ENCODE measurements at regions not wholly inside any gene's neighbourhood (a gene's known extent, or its start where the extent isn't known, plus 50 kb on each side); places are given as distances from the start of the nearest gene placed in this dataset.

DNA sequence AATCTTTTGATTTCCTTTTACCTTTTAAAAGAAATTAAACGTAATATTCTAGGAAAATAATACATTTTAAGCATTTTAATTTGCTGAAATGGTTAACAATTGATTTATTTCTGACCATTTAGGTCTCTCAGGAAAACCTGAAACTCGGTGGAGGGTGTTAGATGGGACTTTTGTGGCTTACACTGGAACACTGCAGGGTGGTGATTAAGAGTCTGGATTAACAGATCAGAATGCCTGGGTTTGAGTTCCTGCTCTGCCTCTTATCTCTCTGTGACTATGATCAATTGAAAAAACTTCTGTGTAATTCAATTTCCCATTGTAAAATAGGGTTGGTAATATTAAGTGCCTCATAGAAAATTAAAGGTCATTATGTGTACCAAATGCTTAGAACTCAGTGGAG lies 168.7 kb downstream of the UBE2E3 start:
- no peaks in the 10 kb centered on the region for H3K36me3 ChIP-seq (ENCODE audit: insufficient read depth, low read length)
- TF ChIP-seq, protein P1, sequence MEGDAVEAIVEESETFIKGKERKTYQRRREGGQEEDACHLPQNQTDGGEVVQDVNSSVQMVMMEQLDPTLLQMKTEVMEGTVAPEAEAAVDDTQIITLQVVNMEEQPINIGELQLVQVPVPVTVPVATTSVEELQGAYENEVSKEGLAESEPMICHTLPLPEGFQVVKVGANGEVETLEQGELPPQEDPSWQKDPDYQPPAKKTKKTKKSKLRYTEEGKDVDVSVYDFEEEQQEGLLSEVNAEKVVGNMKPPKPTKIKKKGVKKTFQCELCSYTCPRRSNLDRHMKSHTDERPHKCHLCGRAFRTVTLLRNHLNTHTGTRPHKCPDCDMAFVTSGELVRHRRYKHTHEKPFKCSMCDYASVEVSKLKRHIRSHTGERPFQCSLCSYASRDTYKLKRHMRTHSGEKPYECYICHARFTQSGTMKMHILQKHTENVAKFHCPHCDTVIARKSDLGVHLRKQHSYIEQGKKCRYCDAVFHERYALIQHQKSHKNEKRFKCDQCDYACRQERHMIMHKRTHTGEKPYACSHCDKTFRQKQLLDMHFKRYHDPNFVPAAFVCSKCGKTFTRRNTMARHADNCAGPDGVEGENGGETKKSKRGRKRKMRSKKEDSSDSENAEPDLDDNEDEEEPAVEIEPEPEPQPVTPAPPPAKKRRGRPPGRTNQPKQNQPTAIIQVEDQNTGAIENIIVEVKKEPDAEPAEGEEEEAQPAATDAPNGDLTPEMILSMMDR (IDR thresholded peaks at IDR 0.05; ENCODE audit: insufficient read depth, low read depth, low read length), result no peak
- no peak for TF ChIP-seq EZH2 (IDR thresholded peaks at IDR 0.05; ENCODE audit: insufficient read depth, low read length)
- no peaks in the 10 kb centered on the region for H3K27me3 Mint-ChIP-seq (ENCODE audit: low read depth, unreplicated experiment)
- DNase-seq (ENCODE audit: low read depth) (no peak), FAIRE-seq (peak; percentile 23)
- H2AFZ ChIP-seq (ENCODE audit: low read depth, low read length), result no peak overlapping the region
- no peak overlapping the region for H3K4me3 ChIP-seq (ENCODE audit: insufficient read depth, low read depth, low read length)
- H4K20me1 ChIP-seq (ENCODE audit: insufficient read depth, low read length), result no peaks in the 10 kb centered on the region
- no peaks in the 10 kb centered on the region for H3K4me1 ChIP-seq (ENCODE audit: insufficient read depth, low read length)
- H3K4me3 Mint-ChIP-seq (ENCODE audit: unreplicated experiment), result no peak overlapping the region
- peaks cover 3% of the 10 kb centered on the region for H3K9me3 Mint-ChIP-seq (ENCODE audit: unreplicated experiment)
- H3K4me1 Mint-ChIP-seq (ENCODE audit: low read depth, unreplicated experiment), result no peaks in the 10 kb centered on the region
- no peak overlapping the region for H3K4me2 ChIP-seq (ENCODE audit: low read length)
- H3K9me3 ChIP-seq (ENCODE audit: insufficient read depth, low read depth, low read length), result no peaks in the 10 kb centered on the region
- H3K27ac Mint-ChIP-seq (ENCODE audit: unreplicated experiment), result no peak overlapping the region
- no peaks in the 10 kb centered on the region for H3K27me3 ChIP-seq (ENCODE audit: insufficient read depth, low read length)
- no peak overlapping the region for H3K27ac ChIP-seq (ENCODE audit: low read depth, low read length)
- H3K9ac ChIP-seq (ENCODE audit: low read length), result no peak overlapping the region
- no peaks in the 10 kb centered on the region for H3K36me3 Mint-ChIP-seq (ENCODE audit: low read depth, unreplicated experiment)
- H3K79me2 ChIP-seq (ENCODE audit: insufficient read depth, low read length), result no peaks in the 10 kb centered on the region

DNA sequence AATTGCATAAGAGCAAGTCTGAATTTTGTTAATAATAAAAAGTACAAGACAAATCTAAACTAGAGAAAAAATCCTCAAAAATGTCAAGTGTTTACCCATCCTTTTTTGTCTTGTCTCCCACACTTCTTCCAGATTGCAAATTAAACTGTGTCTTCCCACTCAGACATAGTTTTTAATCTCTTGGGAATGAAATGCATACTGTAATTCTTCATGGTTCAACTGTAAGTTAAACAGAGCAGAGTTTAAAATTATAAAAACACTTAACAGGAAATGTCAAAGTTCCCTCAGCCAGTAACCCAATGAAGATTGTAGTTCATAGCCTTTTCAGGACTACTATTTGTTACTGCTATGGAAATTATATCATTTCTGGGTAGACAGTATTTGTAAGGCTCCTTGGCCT lies 171.8 kb downstream of the UBE2E3 start:
- H3K9me3 Mint-ChIP-seq (ENCODE audit: unreplicated experiment), result peaks cover 2% of the 10 kb centered on the region
- H3K27ac ChIP-seq (ENCODE audit: low read depth, low read length), result no peak overlapping the region
- DNase-seq (ENCODE audit: low read depth) (peak; percentile 32), FAIRE-seq (no peak)
- H3K9me3 ChIP-seq (ENCODE audit: insufficient read depth, low read depth, low read length), result no peaks in the 10 kb centered on the region
- H4K20me1 ChIP-seq (ENCODE audit: insufficient read depth, low read length), result no peaks in the 10 kb centered on the region
- H3K36me3 Mint-ChIP-seq (ENCODE audit: low read depth, unreplicated experiment), result no peaks in the 10 kb centered on the region
- no peak overlapping the region for H3K9ac ChIP-seq (ENCODE audit: low read length)
- H3K4me3 Mint-ChIP-seq (ENCODE audit: unreplicated experiment), result no peak overlapping the region
- no peaks in the 10 kb centered on the region for H3K27me3 ChIP-seq (ENCODE audit: insufficient read depth, low read length)
- no peak overlapping the region for H3K4me3 ChIP-seq (ENCODE audit: insufficient read depth, low read depth, low read length)
- no peak overlapping the region for H2AFZ ChIP-seq (ENCODE audit: low read depth, low read length)
- no peaks in the 10 kb centered on the region for H3K4me1 Mint-ChIP-seq (ENCODE audit: low read depth, unreplicated experiment)
- H3K4me1 ChIP-seq (ENCODE audit: insufficient read depth, low read length), result no peaks in the 10 kb centered on the region
- no peak overlapping the region for H3K27ac Mint-ChIP-seq (ENCODE audit: unreplicated experiment)
- no peak overlapping the region for H3K4me2 ChIP-seq (ENCODE audit: low read length)
- no peaks in the 10 kb centered on the region for H3K79me2 ChIP-seq (ENCODE audit: insufficient read depth, low read length)
- no peaks in the 10 kb centered on the region for H3K27me3 Mint-ChIP-seq (ENCODE audit: low read depth, unreplicated experiment)
- TF ChIP-seq, protein P1 (IDR thresholded peaks at IDR 0.05; ENCODE audit: insufficient read depth, low read depth, low read length), result no peak
- no peak for TF ChIP-seq EZH2 (IDR thresholded peaks at IDR 0.05; ENCODE audit: insufficient read depth, low read length)
- H3K36me3 ChIP-seq (ENCODE audit: insufficient read depth, low read length), result no peaks in the 10 kb centered on the region

DNA sequence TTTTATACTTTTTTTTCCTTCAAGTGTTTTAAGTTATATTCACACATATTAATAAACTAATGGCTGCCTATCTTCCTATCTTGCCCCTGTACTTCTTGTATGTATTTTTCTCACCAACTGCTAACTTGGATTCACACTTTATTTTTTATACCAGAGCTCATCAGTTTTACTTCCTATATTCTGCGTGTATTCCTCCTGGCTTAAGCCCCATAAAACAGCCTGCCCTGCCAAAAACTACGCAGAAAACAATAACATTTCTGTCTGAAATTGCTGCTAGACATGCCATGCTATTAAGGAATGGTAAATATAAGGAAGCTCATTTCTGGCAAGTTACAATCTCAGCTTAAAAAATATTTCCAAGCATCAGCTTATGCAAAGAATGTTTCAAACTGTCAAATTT lies 172.3 kb downstream of the UBE2E3 start:
- H4K20me1 ChIP-seq (ENCODE audit: insufficient read depth, low read length), result no peaks in the 10 kb centered on the region
- H3K27ac Mint-ChIP-seq (ENCODE audit: unreplicated experiment), result no peak overlapping the region
- TF ChIP-seq EZH2 (IDR thresholded peaks at IDR 0.05; ENCODE audit: insufficient read depth, low read length), result no peak
- TF ChIP-seq, protein P1 (IDR thresholded peaks at IDR 0.05; ENCODE audit: insufficient read depth, low read depth, low read length), result no peak
- no peak for DNase-seq (ENCODE audit: low read depth)
- H3K4me2 ChIP-seq (ENCODE audit: low read length), result no peak overlapping the region
- H3K9ac ChIP-seq (ENCODE audit: low read length), result no peak overlapping the region
- H3K4me3 ChIP-seq (ENCODE audit: insufficient read depth, low read depth, low read length), result no peak overlapping the region
- H2AFZ ChIP-seq (ENCODE audit: low read depth, low read length), result no peak overlapping the region
- H3K4me1 Mint-ChIP-seq (ENCODE audit: low read depth, unreplicated experiment), result no peaks in the 10 kb centered on the region
- no peaks in the 10 kb centered on the region for H3K27me3 ChIP-seq (ENCODE audit: insufficient read depth, low read length)
- no peaks in the 10 kb centered on the region for H3K79me2 ChIP-seq (ENCODE audit: insufficient read depth, low read length)
- no peak overlapping the region for H3K27ac ChIP-seq (ENCODE audit: low read depth, low read length)
- no peaks in the 10 kb centered on the region for H3K36me3 ChIP-seq (ENCODE audit: insufficient read depth, low read length)
- no peaks in the 10 kb centered on the region for H3K27me3 Mint-ChIP-seq (ENCODE audit: low read depth, unreplicated experiment)
- H3K9me3 Mint-ChIP-seq (ENCODE audit: unreplicated experiment), result peaks cover 2% of the 10 kb centered on the region
- H3K9me3 ChIP-seq (ENCODE audit: insufficient read depth, low read depth, low read length), result no peaks in the 10 kb centered on the region
- no peaks in the 10 kb centered on the region for H3K36me3 Mint-ChIP-seq (ENCODE audit: low read depth, unreplicated experiment)
- no peaks in the 10 kb centered on the region for H3K4me1 ChIP-seq (ENCODE audit: insufficient read depth, low read length)
- no peak overlapping the region for H3K4me3 Mint-ChIP-seq (ENCODE audit: unreplicated experiment)
- FAIRE-seq, result no peak

All from astrocyte (in vitro differentiated cells and primary cell).